ENCODE measurements at regions not wholly inside any gene's neighbourhood (a gene's known extent, or its start where the extent isn't known, plus 50 kb on each side); places are given as distances from the start of the nearest gene placed in this dataset.

DNA sequence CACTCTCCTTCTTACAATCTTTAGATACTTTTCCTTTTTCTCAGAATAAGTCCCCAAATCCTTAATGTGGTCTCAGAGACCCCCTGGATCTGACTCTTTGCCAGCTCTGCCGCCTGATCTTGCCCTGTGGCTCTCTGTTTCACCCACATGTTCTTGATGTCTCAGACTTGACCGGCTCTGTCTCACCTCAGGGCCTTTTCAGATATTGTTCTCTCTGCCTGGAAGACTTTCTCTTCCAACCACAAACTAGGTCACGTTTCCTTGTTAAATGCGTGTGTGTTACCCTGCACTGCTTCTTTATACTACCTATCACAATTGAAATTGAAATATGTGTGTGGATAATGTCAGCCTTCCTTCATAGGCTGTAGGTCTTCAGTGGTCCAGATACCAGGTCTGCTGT is 265.4 kb upstream of the NUDT12 start:
- TF ChIP-seq, protein P1, sequence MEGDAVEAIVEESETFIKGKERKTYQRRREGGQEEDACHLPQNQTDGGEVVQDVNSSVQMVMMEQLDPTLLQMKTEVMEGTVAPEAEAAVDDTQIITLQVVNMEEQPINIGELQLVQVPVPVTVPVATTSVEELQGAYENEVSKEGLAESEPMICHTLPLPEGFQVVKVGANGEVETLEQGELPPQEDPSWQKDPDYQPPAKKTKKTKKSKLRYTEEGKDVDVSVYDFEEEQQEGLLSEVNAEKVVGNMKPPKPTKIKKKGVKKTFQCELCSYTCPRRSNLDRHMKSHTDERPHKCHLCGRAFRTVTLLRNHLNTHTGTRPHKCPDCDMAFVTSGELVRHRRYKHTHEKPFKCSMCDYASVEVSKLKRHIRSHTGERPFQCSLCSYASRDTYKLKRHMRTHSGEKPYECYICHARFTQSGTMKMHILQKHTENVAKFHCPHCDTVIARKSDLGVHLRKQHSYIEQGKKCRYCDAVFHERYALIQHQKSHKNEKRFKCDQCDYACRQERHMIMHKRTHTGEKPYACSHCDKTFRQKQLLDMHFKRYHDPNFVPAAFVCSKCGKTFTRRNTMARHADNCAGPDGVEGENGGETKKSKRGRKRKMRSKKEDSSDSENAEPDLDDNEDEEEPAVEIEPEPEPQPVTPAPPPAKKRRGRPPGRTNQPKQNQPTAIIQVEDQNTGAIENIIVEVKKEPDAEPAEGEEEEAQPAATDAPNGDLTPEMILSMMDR (IDR thresholded peaks at IDR 0.05; ENCODE audit: extremely low read depth in 1 of 2, insufficient read depth in 1 of 2, low read depth in 1 of 2, low read length in 2 of 2): no peak
- no peak for TF ChIP-seq POLR2A (IDR thresholded peaks at IDR 0.05; ENCODE audit: low read depth, low read length)
- no peak for TF ChIP-seq EZH2 (IDR thresholded peaks at IDR 0.05; ENCODE audit: borderline replicate concordance, low read depth, low read length, severe bottlenecking)
- TF ChIP-seq FOS (IDR thresholded peaks at IDR 0.05; ENCODE audit: borderline replicate concordance, insufficient read depth, low read length): no peak
- no peak for TF ChIP-seq MYC (IDR thresholded peaks at IDR 0.05; ENCODE audit: low read depth, low read length)
- no peak for TF ChIP-seq POLR2AphosphoS5 (IDR thresholded peaks at IDR 0.05; ENCODE audit: insufficient read depth, low read depth, low read length)
- TF ChIP-seq MAX (IDR thresholded peaks at IDR 0.05; ENCODE audit: insufficient read depth, insufficient read length): no peak
- no peak for TF ChIP-seq GATA2 (IDR thresholded peaks at IDR 0.05; ENCODE audit: insufficient read depth, insufficient read length, low read depth, low read length)
- TF ChIP-seq JUN (IDR thresholded peaks at IDR 0.05; ENCODE audit: borderline replicate concordance, insufficient read depth, insufficient read length, low read depth): no peak

Data from endothelial cell of umbilical vein (primary cell).